ENCODE measurements at regions not wholly inside any gene's neighbourhood (a gene's known extent, or its start where the extent isn't known, plus 50 kb on each side); places are given as distances from the start of the nearest gene placed in this dataset.
"Not testable (repeated sequence)": the region's sequence is repeated elsewhere in the genome, so short reads cannot be mapped to it uniquely, and the experiment has no call there.

DNA sequence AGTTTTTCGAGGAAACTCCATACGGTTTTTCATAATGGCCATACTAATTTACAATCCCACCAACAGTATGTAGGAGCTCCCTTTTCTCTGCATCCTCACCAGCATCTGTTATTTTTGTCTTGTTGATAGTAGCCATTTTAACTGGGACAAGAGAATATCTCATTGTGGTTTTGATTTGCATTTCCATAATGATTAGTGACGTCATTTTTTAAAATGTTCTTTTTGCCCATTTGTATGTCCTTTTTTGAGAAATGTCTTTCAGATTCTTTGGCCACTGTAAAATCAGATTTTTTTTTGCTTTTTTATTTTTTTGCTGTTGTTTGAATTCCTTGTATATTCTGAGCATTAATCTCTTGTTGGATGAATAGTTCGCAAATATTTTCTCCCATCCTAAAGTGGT is 243.9 kb downstream of the TRIML1 start:
- H3K4me3 Mint-ChIP-seq: no peak overlapping the region
- H3K36me3 Mint-ChIP-seq: no peaks in the 10 kb centered on the region
- DNase-seq (ENCODE audit: low spot score in 2 of 2) (no peak), ATAC-seq (no peak)
- H3K4me1 Mint-ChIP-seq: no peaks in the 10 kb centered on the region
- peaks cover 28% of the 10 kb centered on the region for H3K9me3 Mint-ChIP-seq
- no peak overlapping the region for H3K27ac Mint-ChIP-seq

DNA sequence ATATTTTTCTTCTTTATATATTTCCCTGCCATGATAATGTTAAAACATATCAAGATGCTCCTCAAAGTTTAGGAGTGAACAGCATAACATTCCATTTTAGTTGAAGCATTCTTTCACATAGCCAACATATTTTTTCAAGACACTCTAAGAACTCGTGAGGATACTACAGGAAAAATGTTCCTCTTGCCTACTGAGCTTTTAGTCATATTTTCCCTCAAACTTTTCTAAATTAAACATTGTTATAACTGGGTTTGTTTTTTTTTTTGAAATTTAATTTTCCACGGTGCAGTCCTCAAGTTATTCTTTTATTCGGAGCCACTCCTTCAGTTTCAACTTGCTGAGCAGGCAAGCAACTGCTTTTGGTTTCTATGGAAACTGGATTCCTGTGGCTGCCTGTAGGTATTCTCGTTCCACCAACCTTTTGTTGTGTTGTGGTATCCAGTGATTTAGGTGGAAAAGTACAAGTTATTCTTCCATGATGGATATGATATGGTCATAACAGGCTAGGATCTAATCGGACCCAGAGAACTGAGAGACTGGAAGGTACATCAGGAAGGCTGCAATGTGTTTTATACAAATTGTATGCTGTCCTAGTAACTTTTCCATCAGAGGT is 248.0 kb downstream of the TRIML1 start:
- no peak for ATAC-seq
- Mint-ChIP-seq H3K4me3 (no peak overlapping the region), H3K27ac (no peak overlapping the region), H3K4me1 (no peaks in the 10 kb centered on the region), H3K9me3 (peaks cover 29% of the 10 kb centered on the region), H3K36me3 (no peaks in the 10 kb centered on the region)
- no peak for DNase-seq (ENCODE audit: low spot score in 2 of 2)

DNA sequence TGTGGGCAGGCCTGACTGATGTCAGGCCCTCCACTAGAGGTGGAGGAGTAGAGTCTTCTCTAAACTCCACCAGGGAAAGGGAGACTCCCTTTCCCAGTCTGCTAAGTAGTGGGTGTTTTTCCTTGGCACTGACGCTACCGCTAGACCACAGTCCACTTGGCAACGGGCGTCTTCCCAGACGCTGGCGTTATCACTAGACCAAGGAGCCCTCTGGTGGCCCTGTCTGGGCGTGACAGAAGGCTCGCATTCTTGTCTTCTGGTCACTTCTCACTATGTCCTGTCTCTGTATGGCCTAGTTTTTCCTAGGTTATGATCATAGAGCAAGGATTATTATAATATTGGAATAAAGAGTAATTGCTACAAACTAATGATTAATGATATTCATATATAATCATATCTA is 252.1 kb downstream of the TRIML1 start:
- not testable (repeated sequence) for H3K4me3 Mint-ChIP-seq; H3K27ac Mint-ChIP-seq; H3K36me3 Mint-ChIP-seq; ATAC-seq; DNase-seq (ENCODE audit: low spot score in 2 of 2); H3K4me1 Mint-ChIP-seq
- peaks cover 15% of the 10 kb centered on the region for H3K9me3 Mint-ChIP-seq

DNA sequence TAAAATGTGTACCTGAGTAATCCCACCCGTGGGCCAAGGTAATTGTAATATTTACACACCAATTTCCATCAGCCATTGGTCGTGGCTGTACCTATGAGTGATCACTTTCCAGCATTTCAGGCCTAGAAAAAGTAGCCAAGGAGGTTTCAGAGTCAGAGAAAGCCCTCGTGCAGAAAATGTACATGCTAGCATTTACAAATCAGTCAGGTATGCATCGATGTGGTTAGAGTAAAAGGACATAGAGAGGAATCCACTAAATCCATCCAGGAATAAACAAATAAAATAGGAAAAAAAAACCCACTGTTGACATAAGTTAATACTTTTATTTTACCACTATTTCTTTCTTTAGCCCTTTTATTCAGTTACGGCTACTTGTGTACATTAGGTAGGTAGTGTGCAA is 256.8 kb downstream of the TRIML1 start:
- peaks cover 15% of the 10 kb centered on the region for H3K9me3 Mint-ChIP-seq
- H3K27ac Mint-ChIP-seq: no peak overlapping the region
- H3K4me1 Mint-ChIP-seq: no peaks in the 10 kb centered on the region
- no peaks in the 10 kb centered on the region for H3K36me3 Mint-ChIP-seq
- no peak overlapping the region for H3K4me3 Mint-ChIP-seq
- ATAC-seq: no peak
- no peak for DNase-seq (ENCODE audit: low spot score in 2 of 2)

DNA sequence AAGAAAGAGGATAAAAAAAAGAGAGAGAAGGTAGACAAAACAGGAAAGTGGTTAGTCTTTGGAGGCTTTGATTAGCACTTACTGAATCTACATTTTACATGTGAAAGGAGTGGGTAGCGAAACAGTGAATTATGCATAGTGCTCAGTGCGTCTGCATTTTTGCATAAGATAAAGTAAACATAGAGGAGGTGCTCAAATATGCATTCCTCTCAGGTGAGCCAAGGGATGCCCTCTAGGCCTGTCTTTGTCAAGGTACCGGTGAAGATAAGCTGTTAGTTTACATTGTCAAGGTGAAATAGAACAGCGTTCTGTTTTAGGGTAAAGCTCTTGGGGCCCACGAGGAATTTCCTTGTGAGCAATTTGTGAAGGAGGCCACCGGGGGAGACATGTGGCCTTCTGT is 260.6 kb downstream of the TRIML1 start:
- Mint-ChIP-seq H3K4me3 (no peak overlapping the region), H3K36me3 (no peaks in the 10 kb centered on the region), H3K9me3 (peaks cover 19% of the 10 kb centered on the region), H3K4me1 (no peaks in the 10 kb centered on the region), H3K27ac (no peak overlapping the region)
- DNase-seq (ENCODE audit: low spot score in 2 of 2) (no peak), ATAC-seq (no peak)

DNA sequence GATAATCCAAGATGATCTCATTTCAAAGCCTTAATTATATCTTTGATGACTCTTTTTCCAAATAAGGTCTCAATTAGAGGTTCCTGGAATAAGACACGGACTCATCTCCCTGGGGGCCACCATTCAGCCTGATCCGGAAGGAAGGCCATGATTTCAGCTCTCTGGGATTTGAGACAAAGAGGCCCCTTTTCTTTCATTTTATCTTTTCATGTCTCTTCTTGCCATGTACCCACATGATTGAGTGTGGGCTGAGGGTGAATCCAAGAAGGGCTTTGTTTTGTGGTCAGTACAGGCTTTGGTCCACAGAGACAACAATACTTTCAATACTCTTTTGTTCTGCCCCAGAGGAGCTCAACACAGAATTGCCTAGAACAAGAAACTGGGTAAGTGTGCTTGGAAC is 261.2 kb downstream of the TRIML1 start:
- peaks cover 21% of the 10 kb centered on the region for H3K9me3 Mint-ChIP-seq
- no peak overlapping the region for H3K27ac Mint-ChIP-seq
- ATAC-seq: no peak
- H3K4me3 Mint-ChIP-seq: no peak overlapping the region
- no peaks in the 10 kb centered on the region for H3K36me3 Mint-ChIP-seq
- no peak for DNase-seq (ENCODE audit: low spot score in 2 of 2)
- no peaks in the 10 kb centered on the region for H3K4me1 Mint-ChIP-seq

DNA sequence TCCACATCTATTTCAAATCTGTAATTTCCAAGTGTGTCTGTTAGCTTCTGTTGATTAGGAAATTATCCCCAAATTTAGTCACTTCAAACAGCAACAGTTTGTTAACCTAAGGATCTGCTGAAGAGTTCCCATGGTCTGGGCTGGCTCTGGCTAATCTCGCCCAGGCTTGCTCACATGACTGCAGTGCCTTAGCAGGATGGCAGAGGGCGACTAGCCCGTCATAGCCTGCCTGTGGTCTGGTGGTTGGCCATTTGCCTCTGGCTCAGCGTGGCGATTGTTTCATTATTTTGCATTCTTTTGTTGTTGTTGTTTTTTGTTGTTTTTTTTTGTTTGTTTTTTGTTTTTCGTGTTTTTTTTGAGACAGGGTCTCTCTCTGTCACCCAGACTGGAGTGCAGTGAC is 264.0 kb downstream of the TRIML1 start:
- DNase-seq (ENCODE audit: low spot score in 2 of 2): no peak
- Mint-ChIP-seq H3K4me3 (no peak overlapping the region), H3K9me3 (peaks cover 25% of the 10 kb centered on the region), H3K27ac (no peak overlapping the region), H3K4me1 (no peaks in the 10 kb centered on the region), H3K36me3 (no peaks in the 10 kb centered on the region)
- ATAC-seq: no peak

DNA sequence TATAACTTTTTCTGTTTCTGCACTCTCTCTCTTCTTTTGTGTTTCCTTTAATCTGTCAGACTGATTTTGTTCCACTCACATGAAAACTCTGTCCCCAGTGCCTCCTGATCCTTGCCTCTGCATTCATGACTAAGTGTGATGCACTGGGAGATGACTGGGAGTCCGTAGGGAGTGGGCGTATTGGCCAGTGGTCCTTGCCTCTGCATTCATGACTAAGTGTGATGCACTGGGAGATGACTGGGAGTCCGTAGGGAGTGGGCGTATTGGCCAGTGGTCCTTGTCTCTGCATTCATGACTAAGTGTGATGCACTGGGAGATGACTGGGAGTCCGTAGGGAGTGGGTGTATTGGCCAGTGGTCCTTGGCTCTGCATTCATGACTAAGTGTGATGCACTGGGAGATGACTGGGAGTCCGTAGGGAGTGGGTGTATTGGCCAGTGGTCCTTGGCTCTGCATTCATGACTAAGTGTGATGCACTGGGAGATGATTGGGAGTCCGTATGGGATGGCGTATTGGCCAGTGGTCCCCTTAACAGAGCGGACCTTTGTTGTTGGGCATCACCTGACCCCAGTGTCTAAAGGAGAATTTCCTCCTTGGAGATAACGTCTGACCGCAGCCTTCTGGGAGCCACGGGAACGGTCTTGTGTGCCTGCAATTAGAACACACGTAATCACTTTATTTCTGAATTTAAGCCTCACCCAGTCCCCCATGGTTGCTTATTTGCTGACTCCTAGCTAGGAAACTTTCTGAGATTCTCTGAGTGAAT is 266.0 kb downstream of the TRIML1 start:
- not testable (repeated sequence) for H3K36me3 Mint-ChIP-seq; H3K27ac Mint-ChIP-seq; ATAC-seq; H3K4me3 Mint-ChIP-seq; H3K4me1 Mint-ChIP-seq; DNase-seq (ENCODE audit: low spot score in 2 of 2)
- peaks cover 20% of the 10 kb centered on the region for H3K9me3 Mint-ChIP-seq

DNA sequence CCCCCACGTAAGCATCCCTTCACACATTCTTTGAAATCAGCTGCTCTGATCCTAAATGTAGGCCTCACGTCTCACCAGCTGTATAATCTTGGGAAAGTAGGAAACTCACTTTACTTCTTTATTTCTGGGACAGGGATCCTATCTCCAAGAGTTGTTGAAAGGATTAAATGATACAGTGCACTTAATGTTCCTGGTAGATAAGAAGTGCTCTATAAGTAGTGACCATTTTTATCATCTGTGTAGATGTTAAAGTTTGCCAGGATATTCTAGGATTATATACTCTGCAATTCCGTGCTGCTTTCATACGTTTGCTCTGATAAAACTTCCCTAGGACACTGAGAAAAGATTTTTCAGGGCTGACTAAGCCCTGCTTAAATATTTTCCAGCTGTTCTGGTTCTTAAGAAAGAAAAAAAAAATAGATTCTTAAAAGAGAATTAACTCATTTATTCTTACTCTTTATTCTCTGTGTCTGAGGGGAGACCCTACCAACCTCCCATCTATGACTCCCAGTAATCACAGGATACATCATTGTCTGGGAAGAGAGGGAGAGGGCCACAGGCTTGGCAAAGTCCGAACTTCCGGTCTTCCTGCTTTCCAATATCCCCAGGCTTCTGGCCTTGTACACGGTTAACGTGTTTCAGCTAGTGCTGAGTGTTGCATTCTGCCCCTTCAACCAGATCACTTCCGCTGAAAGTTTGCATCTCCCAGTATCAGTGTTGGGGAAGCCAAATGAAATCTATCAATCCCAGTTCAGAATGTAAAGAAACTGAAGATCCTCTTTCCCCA is 269.2 kb downstream of the TRIML1 start:
- no peak for ATAC-seq
- no peak for DNase-seq (ENCODE audit: low spot score in 2 of 2)
- Mint-ChIP-seq H3K9me3 (peaks cover 16% of the 10 kb centered on the region), H3K36me3 (no peaks in the 10 kb centered on the region), H3K4me3 (no peak overlapping the region), H3K4me1 (no peaks in the 10 kb centered on the region), H3K27ac (no peak overlapping the region)

DNA sequence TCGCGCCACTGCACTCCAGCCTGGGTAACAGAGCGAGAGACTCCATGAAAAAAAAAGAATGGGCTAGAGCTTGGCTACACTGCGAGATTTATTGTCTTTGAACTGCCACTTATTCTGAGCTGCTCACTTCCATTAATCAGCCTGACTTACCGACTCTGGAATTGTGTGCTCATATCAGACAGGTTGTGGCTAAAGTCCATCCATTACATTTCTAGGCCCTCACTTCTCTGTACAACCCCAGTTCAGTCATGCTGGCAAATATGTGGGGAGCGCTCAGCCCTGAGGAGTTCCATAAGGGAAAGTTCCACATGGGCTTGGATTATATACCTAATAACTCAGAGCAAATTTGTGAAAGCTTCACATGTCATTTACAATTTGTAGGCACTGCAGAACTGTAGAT is 270.6 kb downstream of the TRIML1 start:
- H3K36me3 Mint-ChIP-seq: no peaks in the 10 kb centered on the region
- DNase-seq (ENCODE audit: low spot score in 2 of 2) (no peak), ATAC-seq (no peak)
- no peaks in the 10 kb centered on the region for H3K4me1 Mint-ChIP-seq
- no peak overlapping the region for H3K4me3 Mint-ChIP-seq
- H3K27ac Mint-ChIP-seq: no peak overlapping the region
- H3K9me3 Mint-ChIP-seq: peaks cover 10% of the 10 kb centered on the region

DNA sequence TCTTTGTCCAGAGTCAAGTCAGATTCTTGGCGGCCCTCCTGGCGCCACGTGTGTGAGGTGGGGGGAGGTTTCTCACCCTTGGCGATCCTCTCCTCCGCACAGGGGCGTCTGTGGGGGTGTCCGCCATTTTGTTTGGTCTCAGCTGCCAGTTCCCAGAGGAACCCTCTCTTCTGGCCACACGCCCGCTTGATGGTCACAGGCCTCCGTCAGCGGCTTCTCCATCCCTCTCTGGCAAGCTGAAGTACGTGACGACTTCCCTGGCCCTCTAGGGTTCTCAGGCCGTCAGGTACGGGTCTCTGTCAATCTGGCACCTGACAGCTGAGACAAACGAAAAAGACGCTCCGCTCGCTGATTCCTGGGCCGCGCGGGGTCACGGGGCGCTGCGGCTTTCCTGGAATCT is 272.6 kb downstream of the TRIML1 start:
- Mint-ChIP-seq H3K4me1 (no peaks in the 10 kb centered on the region), H3K9me3 (peaks cover 10% of the 10 kb centered on the region), H3K27ac (no peak overlapping the region), H3K36me3 (no peaks in the 10 kb centered on the region), H3K4me3 (no peak overlapping the region)
- no peak for DNase-seq (ENCODE audit: low spot score in 2 of 2)
- no peak for ATAC-seq

DNA sequence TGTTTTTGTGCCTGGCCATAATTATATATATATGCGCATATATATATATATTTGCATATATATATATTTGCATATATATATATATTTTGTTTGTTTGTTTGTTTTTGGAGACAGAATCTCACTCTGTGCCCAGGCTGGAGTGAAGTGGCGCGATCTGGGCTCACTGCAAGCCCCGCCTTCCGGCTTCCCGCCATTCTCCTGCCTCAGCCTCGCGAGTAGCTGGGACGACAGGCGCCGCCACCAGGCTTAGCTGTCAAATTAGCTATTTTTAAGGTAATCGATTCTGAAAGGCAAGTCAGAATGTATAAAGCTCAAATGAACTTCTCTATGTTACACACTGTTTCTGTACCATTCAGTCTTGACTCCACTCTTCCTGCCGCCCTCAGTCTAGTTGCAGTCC is 273.3 kb downstream of the TRIML1 start:
- Mint-ChIP-seq H3K9me3 (peaks cover 10% of the 10 kb centered on the region), H3K36me3 (no peaks in the 10 kb centered on the region), H3K4me1 (no peaks in the 10 kb centered on the region), H3K27ac (no peak overlapping the region), H3K4me3 (no peak overlapping the region)
- ATAC-seq (no peak), DNase-seq (ENCODE audit: low spot score in 2 of 2) (no peak)

DNA sequence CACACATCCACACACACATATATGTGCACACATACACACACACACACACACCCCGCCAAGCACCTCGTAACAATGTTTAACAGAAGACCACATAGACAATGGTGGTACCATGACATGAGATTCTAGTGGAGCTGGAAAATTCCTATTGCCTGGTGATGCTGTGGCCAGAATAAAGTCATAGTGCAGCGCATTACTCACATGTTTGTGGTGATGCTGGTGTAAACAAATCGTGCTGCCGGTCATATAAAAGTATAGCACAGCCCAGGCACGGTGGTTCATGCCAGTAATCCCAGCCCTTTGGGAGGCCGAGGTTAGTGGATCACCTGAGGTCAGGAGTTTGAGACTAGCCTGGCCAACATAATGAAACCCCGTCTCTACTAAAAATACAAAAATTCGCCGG is 275.2 kb downstream of the TRIML1 start:
- Mint-ChIP-seq H3K4me1 (no peaks in the 10 kb centered on the region), H3K36me3 (no peaks in the 10 kb centered on the region)

DNA sequence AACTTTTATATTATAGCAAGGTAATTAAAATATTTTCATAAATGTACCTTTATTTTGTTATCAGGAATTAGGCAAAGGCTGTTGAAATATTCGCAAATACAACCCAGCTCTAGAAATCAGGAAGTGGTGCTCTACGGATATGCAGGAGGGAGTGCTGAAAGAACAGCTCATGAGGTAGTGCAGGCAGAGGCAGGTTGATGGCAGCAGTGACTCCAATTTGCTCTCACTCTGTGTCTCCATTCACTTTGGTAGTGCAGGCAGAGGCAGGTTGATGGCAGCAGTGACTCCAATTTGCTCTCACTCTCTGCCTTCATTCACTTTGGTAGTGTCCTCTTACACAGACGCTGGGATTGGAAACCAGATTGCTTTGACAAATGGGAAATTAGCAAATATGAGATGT is 277.9 kb downstream of the TRIML1 start:
- peaks cover 12% of the 10 kb centered on the region for H3K9me3 Mint-ChIP-seq
- ATAC-seq (no peak), DNase-seq (ENCODE audit: low spot score in 2 of 2) (no peak)
- no peaks in the 10 kb centered on the region for H3K36me3 Mint-ChIP-seq
- H3K4me3 Mint-ChIP-seq: no peak overlapping the region
- H3K4me1 Mint-ChIP-seq: no peaks in the 10 kb centered on the region
- H3K27ac Mint-ChIP-seq: no peak overlapping the region

More for the DNA sequence above, 275.2 kb downstream of the TRIML1 start:
- peaks cover 7% of the 10 kb centered on the region for H3K9me3 Mint-ChIP-seq
- no peak overlapping the region for H3K27ac Mint-ChIP-seq
- no peak overlapping the region for H3K4me3 Mint-ChIP-seq
- no peak for DNase-seq (ENCODE audit: low spot score in 2 of 2)
- no peak for ATAC-seq

DNA sequence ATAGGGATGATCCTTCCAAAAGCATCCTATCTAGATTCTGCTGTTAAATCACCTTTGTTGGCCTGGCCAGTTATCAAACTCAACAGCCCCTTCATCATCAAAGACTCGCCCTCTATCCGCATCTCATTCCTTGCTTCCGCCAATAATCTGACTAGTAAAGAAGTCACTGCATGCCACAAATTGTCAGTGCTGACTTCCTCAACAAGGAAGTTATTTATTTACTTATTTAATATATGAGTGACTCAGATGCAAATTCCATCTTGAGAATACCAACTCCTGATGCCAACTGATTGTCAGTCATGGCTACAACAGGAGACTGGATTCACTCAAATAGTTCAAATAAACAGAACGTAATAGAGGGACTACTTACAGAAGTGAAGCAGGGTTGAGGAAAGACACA is 283.8 kb downstream of the TRIML1 start:
- ATAC-seq (no peak), DNase-seq (ENCODE audit: low spot score in 2 of 2) (no peak)
- no peaks in the 10 kb centered on the region for H3K36me3 Mint-ChIP-seq
- no peaks in the 10 kb centered on the region for H3K4me1 Mint-ChIP-seq
- peaks cover 12% of the 10 kb centered on the region for H3K9me3 Mint-ChIP-seq
- no peak overlapping the region for H3K27ac Mint-ChIP-seq
- H3K4me3 Mint-ChIP-seq: no peak overlapping the region

DNA sequence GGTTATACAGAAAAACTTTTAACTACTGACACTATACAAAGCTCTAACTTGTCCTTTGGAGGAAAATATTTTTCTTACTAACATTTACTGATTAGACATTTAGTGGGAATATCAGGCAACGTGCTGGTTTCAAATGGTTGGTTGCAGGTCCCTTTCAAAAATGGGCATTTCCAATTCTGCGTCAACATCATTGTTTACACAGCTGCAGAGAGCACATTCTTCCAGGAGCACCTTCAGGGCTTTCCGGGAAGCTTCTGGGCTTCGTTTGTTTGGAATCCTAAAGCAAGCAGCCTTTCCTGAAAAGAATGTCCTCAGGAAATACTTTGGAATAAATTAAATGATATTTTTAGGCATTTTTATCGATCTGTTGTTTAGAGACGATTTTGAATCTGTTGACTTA is 289.7 kb downstream of the TRIML1 start:
- no peak overlapping the region for H3K4me3 Mint-ChIP-seq
- no peaks in the 10 kb centered on the region for H3K4me1 Mint-ChIP-seq
- DNase-seq (ENCODE audit: low spot score in 2 of 2) (no peak), ATAC-seq (no peak)
- H3K9me3 Mint-ChIP-seq: peaks cover 22% of the 10 kb centered on the region
- no peaks in the 10 kb centered on the region for H3K36me3 Mint-ChIP-seq
- H3K27ac Mint-ChIP-seq: no peak overlapping the region

All from stimulated activated effector memory CD8-positive, alpha-beta T cell treated with anti-CD3 and anti-CD28 coated beads, Interleukin-12 subunit alpha, Interleukin-12 subunit beta, amount 100 ng/mL, for 72 hours (primary cell).